Anterior cingulate cortex (tissue), 58 donors: ENCODE measurements at regions not wholly inside any gene's neighbourhood (a gene's known extent, or its start where the extent isn't known, plus 50 kb on each side); places are given as distances from the start of the nearest gene placed in this dataset.
"Not testable (repeated sequence)": the region's sequence is repeated elsewhere in the genome, so short reads cannot be mapped to it uniquely, and the experiment has no call there.

ENCODE experiments used
- DNase-seq, 58 donors: peaks; one replicate each; lab custom pipeline; 2025; lab: John Stamatoyannopoulos, UW

GRCh38 chr9:108803428-108804065, 52.2 kb downstream of the ACTL7B start:
- no peak for DNase-seq

- no peak for DNase-seq
Observed at GRCh38 chr9:108802967-108803366, 52.8 kb downstream of the ACTL7B start.

GRCh38 chr9:108801949-108802348, 53.8 kb downstream of the ACTL7B start:
- DNase-seq, result no peak

GRCh38 chr9:108800632-108801099, 55.1 kb downstream of the ACTL7B start:
- DNase-seq, result no peak

GRCh38 chr9:108793573-108793972, 62.2 kb downstream of the ACTL7B start:
- no peak for DNase-seq

- DNase-seq, result no peak
Observed at GRCh38 chr9:108789742-108790141, 66.0 kb downstream of the ACTL7B start.

- DNase-seq, result no peak
Observed at GRCh38 chr9:108787690-108788048, 68.1 kb downstream of the ACTL7B start.

GRCh38 chr9:108786901-108787689, 68.7 kb downstream of the ACTL7B start:
- DNase-seq, result no peak

- no peak for DNase-seq
Observed at GRCh38 chr9:108786322-108786721, 69.5 kb downstream of the ACTL7B start.

GRCh38 chr9:108784998-108785397, 70.8 kb downstream of the ACTL7B start:
- DNase-seq, result no peak

GRCh38 chr9:108783731-108784495, 71.9 kb downstream of the ACTL7B start:
- peak in 1 of 58 donors; percentile 13 for DNase-seq

GRCh38 chr9:108783326-108783725, 72.5 kb downstream of the ACTL7B start:
- DNase-seq, result peak in 3 of 58 donors; percentile 6 to 11 (median 7)

- no peak for DNase-seq
Observed at GRCh38 chr9:108780942-108781734, 74.6 kb downstream of the ACTL7B start.

- DNase-seq, result peak in 32 of 58 donors; percentile 2 to 76 (median 35)
Observed at GRCh38 chr9:108779551-108780325, 76.0 kb downstream of the ACTL7B start.

GRCh38 chr9:108776920-108777639, 78.7 kb downstream of the ACTL7B start:
- no peak for DNase-seq

- DNase-seq, result no peak
Observed at GRCh38 chr9:108775901-108776306, 79.9 kb downstream of the ACTL7B start.

- not testable (repeated sequence) for DNase-seq
Observed at GRCh38 chr9:108774088-108774487, 81.7 kb downstream of the ACTL7B start.

GRCh38 chr9:108772301-108772894, 83.4 kb downstream of the ACTL7B start:
- DNase-seq, result no peak
